ENCODE measurements at regions not wholly inside any gene's neighbourhood (a gene's known extent, or its start where the extent isn't known, plus 50 kb on each side); places are given as distances from the start of the nearest gene placed in this dataset.

GRCh38 chr22:48651036-48651890 is 1176.4 kb downstream of the BRD1 start:
- no peak for DNase-seq (ENCODE audit: low read depth, low spot score)

GRCh38 chr22:48650323-48651035 is 1177.2 kb downstream of the BRD1 start:
- DNase-seq (ENCODE audit: low read depth, low spot score), result no peak

- DNase-seq (ENCODE audit: low read depth, low spot score), result no peak
Measured at GRCh38 chr22:48649466-48649865, 1178.2 kb downstream of the BRD1 start.

GRCh38 chr22:48649031-48649430 is 1178.6 kb downstream of the BRD1 start:
- no peak for DNase-seq (ENCODE audit: low read depth, low spot score)

GRCh38 chr22:48647606-48648515 is 1179.8 kb downstream of the BRD1 start:
- no peak for DNase-seq (ENCODE audit: low read depth, low spot score)

- DNase-seq (ENCODE audit: low read depth, low spot score), result no peak
Measured at GRCh38 chr22:48647051-48647450, 1180.6 kb downstream of the BRD1 start.

GRCh38 chr22:48646216-48646925 is 1181.3 kb downstream of the BRD1 start:
- DNase-seq (ENCODE audit: low read depth, low spot score), result no peak

GRCh38 chr22:48645766-48646165 is 1181.9 kb downstream of the BRD1 start:
- DNase-seq (ENCODE audit: low read depth, low spot score), result no peak

GRCh38 chr22:48644997-48645396 is 1182.7 kb downstream of the BRD1 start:
- DNase-seq (ENCODE audit: low read depth, low spot score), result no peak

GRCh38 chr22:48644108-48644507 is 1183.6 kb downstream of the BRD1 start:
- no peak for DNase-seq (ENCODE audit: low read depth, low spot score)

- DNase-seq (ENCODE audit: low read depth, low spot score), result no peak
Measured at GRCh38 chr22:48643066-48643731, 1184.5 kb downstream of the BRD1 start.

- no peak for DNase-seq (ENCODE audit: low read depth, low spot score)
Measured at GRCh38 chr22:48642550-48642949, 1185.1 kb downstream of the BRD1 start.

- no peak for DNase-seq (ENCODE audit: low read depth, low spot score)
Measured at GRCh38 chr22:48641906-48642475, 1185.7 kb downstream of the BRD1 start.

- no peak for DNase-seq (ENCODE audit: low read depth, low spot score)
Measured at GRCh38 chr22:48640890-48641841, 1186.5 kb downstream of the BRD1 start.

GRCh38 chr22:48639896-48640748 is 1187.6 kb downstream of the BRD1 start:
- no peak for DNase-seq (ENCODE audit: low read depth, low spot score)

GRCh38 chr22:48639021-48639795 is 1188.5 kb downstream of the BRD1 start:
- DNase-seq (ENCODE audit: low read depth, low spot score), result no peak

- DNase-seq (ENCODE audit: low read depth, low spot score), result no peak
Measured at GRCh38 chr22:48637231-48637630, 1190.4 kb downstream of the BRD1 start.
